Chondrocyte (in vitro differentiated cells): ENCODE measurements at regions not wholly inside any gene's neighbourhood (a gene's known extent, or its start where the extent isn't known, plus 50 kb on each side); places are given as distances from the start of the nearest gene placed in this dataset.

Experiments used
- DNase-seq: peaks from one replicate; pipeline ENCODE4 v3.0.0; 2021; ENCODE audit warnings: mixed read lengths, low spot score
- H3K27ac Mint-ChIP-seq: one replicate; pipeline ENCODE4 v1.8.0; 2021; ENCODE audit warnings: mild to moderate bottlenecking, moderate library complexity, mixed read lengths; ENCODE audit not compliant: unreplicated experiment
- H3K27me3 Mint-ChIP-seq: 2 replicates; pipeline ENCODE4 v1.8.0; 2021; ENCODE audit warnings: low read depth, mixed read lengths
- H3K36me3 Mint-ChIP-seq: 2 replicates; pipeline ENCODE4 v1.8.0; 2021; ENCODE audit warnings: low read depth, mixed read lengths
- H3K4me1 Mint-ChIP-seq: 2 replicates; pipeline ENCODE4 v1.8.0; 2021; ENCODE audit warnings: low read depth, mild to moderate bottlenecking, mixed read lengths
- H3K4me3 Mint-ChIP-seq: one replicate; pipeline ENCODE4 v1.8.0; 2021; ENCODE audit warnings: mild to moderate bottlenecking, moderate library complexity, mixed read lengths; ENCODE audit not compliant: unreplicated experiment
- H3K9me3 Mint-ChIP-seq: 2 replicates; pipeline ENCODE4 v1.8.0; 2021; ENCODE audit warnings: low read depth, mixed read lengths
- TF ChIP-seq, protein P1 (sequence below): fragments of 200-600 bp; sonication (generic); IDR thresholded peaks from 2 replicates; pipeline ENCODE4 v1.5.0; 2021; ENCODE audit warnings: antibody characterized with exemption, mild to moderate bottlenecking, moderate library complexity

DNA sequence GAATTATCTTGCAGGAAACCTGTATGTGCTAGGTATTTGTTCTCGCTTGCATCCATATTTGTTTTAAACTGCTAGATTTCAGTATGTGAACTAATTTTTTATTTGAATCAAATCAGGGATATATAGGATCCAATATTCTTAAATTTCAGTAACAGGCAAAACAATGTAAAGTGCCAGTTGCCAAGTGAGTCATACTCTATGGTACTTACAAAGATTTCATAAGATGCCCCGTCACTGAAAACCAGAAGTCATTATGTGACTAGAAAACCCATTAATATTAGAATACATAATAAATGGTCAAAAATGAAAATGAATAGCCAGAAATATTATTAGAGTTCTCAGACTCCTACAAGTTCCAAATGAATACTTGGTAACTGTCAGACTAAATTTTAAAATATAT, 481.2 kb downstream of the TFAP2A start:
- H3K4me1 Mint-ChIP-seq = no peaks in the 10 kb centered on the region
- no peaks in the 10 kb centered on the region for H3K27me3 Mint-ChIP-seq
- TF ChIP-seq, protein P1, sequence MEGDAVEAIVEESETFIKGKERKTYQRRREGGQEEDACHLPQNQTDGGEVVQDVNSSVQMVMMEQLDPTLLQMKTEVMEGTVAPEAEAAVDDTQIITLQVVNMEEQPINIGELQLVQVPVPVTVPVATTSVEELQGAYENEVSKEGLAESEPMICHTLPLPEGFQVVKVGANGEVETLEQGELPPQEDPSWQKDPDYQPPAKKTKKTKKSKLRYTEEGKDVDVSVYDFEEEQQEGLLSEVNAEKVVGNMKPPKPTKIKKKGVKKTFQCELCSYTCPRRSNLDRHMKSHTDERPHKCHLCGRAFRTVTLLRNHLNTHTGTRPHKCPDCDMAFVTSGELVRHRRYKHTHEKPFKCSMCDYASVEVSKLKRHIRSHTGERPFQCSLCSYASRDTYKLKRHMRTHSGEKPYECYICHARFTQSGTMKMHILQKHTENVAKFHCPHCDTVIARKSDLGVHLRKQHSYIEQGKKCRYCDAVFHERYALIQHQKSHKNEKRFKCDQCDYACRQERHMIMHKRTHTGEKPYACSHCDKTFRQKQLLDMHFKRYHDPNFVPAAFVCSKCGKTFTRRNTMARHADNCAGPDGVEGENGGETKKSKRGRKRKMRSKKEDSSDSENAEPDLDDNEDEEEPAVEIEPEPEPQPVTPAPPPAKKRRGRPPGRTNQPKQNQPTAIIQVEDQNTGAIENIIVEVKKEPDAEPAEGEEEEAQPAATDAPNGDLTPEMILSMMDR = no peak

DNA sequence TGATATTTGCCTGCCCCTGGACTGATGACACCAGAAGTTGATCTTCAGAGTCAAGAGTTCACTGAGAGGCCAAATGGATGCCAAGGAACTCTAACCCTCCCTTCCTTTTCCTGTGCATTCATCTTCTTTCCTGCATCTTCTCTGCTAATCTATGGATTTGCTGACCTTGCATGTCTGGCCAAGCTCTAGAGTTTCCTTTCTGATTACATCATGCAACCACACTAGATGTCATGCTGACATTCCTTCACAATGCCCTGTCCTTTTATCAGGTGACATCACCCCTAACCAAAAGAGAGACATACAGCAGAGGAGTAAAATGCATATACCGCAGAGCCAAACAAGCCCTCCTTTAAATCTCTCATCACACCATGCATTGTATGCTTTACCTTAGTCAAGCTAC, 487.6 kb downstream of the TFAP2A start:
- peaks cover 24% of the 10 kb centered on the region for H3K9me3 Mint-ChIP-seq
- no peak overlapping the region for H3K4me3 Mint-ChIP-seq
- H3K4me1 Mint-ChIP-seq = no peaks in the 10 kb centered on the region

More for the DNA sequence above, 481.2 kb downstream of the TFAP2A start:
- no peak for DNase-seq
- Mint-ChIP-seq H3K4me3 (no peak overlapping the region), H3K36me3 (no peaks in the 10 kb centered on the region), H3K9me3 (peaks cover 13% of the 10 kb centered on the region), H3K27ac (no peak overlapping the region)

DNA sequence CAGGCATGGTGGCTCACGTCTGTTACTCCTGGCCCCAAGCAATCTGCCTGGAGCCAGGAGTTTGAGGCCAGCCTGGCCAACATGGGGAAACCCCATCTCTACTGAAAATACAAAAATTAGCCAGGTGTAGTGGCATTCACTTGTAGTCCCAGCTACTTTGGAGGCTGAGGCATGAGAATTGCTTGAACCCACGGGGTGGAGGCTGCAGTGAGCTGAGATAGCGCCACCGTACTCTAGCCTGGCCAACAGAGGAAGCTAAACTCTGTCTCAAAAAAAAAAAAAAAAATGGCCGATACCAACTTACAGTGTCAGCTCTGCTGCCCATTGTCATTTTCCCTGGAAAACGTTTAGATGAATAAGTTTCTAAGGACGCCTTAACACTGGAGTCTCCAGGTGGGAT, 489.9 kb downstream of the TFAP2A start:
- no peak for DNase-seq
- TF ChIP-seq, protein P1 = no peak
- Mint-ChIP-seq H3K36me3 (no peaks in the 10 kb centered on the region), H3K4me1 (no peaks in the 10 kb centered on the region), H3K4me3 (no peak overlapping the region), H3K27me3 (no peaks in the 10 kb centered on the region), H3K9me3 (peaks cover 23% of the 10 kb centered on the region), H3K27ac (no peak overlapping the region)

More for the DNA sequence above, 487.6 kb downstream of the TFAP2A start:
- Mint-ChIP-seq H3K36me3 (no peaks in the 10 kb centered on the region), H3K27ac (no peak overlapping the region), H3K27me3 (no peaks in the 10 kb centered on the region)
- TF ChIP-seq, protein P1 = no peak
- no peak for DNase-seq

DNA sequence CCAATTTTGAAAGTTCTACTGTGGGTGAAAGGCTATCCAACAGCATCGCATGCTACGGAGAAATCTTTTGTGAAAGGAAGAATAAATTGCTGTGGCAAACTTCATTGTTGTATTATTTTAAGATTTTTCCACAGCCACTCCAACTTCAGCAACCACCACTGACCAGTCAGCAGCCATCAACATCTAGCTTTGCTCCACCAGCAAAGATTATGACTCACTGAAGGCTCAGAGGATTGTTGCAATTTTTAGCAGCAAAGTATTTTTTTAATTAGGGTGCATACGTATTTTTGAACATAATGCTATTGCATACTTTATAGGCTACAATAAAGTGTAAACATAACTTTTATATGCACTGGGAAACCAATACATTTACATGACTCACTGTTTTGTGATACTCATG, 493.5 kb downstream of the TFAP2A start:
- TF ChIP-seq, protein P1 = no peak
- Mint-ChIP-seq H3K36me3 (no peaks in the 10 kb centered on the region), H3K27me3 (no peaks in the 10 kb centered on the region), H3K4me3 (no peak overlapping the region), H3K27ac (no peak overlapping the region), H3K9me3 (peaks cover 10% of the 10 kb centered on the region), H3K4me1 (no peaks in the 10 kb centered on the region)
- DNase-seq = no peak

DNA sequence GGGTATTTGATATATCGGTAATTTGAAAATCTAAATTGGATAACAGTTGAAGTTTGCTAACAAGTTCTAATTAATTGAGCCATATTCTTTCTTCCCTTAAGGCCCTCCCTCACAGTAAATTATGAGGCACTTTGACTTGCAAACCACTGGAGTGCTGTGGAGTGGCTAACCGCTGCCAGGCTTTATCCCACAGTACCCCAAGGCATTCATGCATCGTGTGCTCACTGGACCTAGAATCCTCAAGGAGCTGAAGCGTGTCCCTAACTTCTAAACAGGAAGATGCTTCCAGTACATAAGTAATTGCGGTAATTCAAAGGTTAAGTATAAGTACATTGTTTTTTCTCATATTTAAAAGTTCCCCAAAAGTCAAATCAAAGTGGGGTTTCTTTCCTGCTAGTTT, 499.9 kb downstream of the TFAP2A start:
- Mint-ChIP-seq H3K9me3 (no peaks in the 10 kb centered on the region), H3K36me3 (no peaks in the 10 kb centered on the region), H3K27me3 (no peaks in the 10 kb centered on the region), H3K4me1 (no peaks in the 10 kb centered on the region), H3K27ac (no peak overlapping the region), H3K4me3 (no peak overlapping the region)
- TF ChIP-seq, protein P1 = no peak
- DNase-seq = no peak
